ENCODE measurements at regions not wholly inside any gene's neighbourhood (a gene's known extent, or its start where the extent isn't known, plus 50 kb on each side); places are given as distances from the start of the nearest gene placed in this dataset.

DNA sequence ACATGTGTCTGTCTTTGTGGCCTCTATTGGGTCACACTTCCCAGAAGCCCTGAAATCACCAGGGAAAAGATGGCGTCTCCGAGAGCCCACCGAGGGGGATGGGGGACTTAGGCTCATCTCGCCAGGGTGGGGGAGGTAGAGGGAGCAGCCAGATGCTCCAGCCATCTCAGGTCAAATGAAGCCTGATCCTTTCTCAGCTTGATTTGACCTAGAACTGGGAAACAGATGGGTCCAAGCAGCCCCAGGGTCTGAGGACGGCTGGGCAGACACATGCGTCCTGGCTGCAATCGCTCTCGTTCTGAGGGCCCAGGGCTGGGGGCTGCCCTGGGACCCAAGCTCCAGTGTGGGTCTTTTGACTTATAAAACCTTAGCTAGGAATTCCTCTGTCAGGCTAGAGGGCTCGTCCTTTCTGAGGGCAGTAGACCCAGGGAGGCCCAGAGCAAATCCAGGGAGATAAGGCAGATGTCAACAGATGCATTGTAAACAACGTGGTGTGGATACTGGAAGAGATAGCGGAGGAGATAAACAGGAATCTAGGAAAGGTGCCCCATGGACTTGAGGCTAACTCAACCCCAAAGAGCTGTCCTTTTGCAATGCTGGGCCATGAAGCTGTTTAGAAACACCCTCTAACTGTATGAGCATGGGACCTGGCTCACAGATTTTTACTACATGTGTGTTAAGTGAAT is 127.7 kb downstream of the MYCN start:
- TF ChIP-seq, protein P1, sequence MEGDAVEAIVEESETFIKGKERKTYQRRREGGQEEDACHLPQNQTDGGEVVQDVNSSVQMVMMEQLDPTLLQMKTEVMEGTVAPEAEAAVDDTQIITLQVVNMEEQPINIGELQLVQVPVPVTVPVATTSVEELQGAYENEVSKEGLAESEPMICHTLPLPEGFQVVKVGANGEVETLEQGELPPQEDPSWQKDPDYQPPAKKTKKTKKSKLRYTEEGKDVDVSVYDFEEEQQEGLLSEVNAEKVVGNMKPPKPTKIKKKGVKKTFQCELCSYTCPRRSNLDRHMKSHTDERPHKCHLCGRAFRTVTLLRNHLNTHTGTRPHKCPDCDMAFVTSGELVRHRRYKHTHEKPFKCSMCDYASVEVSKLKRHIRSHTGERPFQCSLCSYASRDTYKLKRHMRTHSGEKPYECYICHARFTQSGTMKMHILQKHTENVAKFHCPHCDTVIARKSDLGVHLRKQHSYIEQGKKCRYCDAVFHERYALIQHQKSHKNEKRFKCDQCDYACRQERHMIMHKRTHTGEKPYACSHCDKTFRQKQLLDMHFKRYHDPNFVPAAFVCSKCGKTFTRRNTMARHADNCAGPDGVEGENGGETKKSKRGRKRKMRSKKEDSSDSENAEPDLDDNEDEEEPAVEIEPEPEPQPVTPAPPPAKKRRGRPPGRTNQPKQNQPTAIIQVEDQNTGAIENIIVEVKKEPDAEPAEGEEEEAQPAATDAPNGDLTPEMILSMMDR (conservative IDR thresholded peaks at IDR 0.05; ENCODE audit: low read length) = no peak
- no peak for TF ChIP-seq EZH2phosphoT487 (IDR thresholded peaks at IDR 0.05; ENCODE audit: borderline replicate concordance)
- Histone ChIP-seq H3K9me3 (ENCODE audit: insufficient read depth, low read depth, low read length) (peaks cover 11% of the 10 kb centered on the region; the same call in 1 of the 2 replicates), H3K36me3 (ENCODE audit: insufficient read depth, low read length) (no peaks in the 10 kb centered on the region), H3K4me1 (ENCODE audit: insufficient read depth, low read length, poor library complexity, severe bottlenecking) (no peaks in the 10 kb centered on the region), H3F3A (ENCODE audit: low read depth) (no peaks in the 10 kb centered on the region), H3K79me2 (ENCODE audit: insufficient read depth, low read length) (no peaks in the 10 kb centered on the region), H4K20me1 (ENCODE audit: insufficient read depth, low read length, poor library complexity, severe bottlenecking) (no peaks in the 10 kb centered on the region), H3K9ac (ENCODE audit: low read depth, low read length, poor library complexity, severe bottlenecking) (no peak overlapping the region), H3K4me2 (ENCODE audit: low read depth, low read length, poor library complexity, severe bottlenecking) (no peak overlapping the region), H3K4me3 (ENCODE audit: low read length, poor library complexity, severe bottlenecking) (no peak overlapping the region), H2AFZ (ENCODE audit: low read length) (no peak overlapping the region), H3K27me3 (ENCODE audit: insufficient read depth, low read length, poor library complexity, severe bottlenecking) (peaks cover 6% of the 10 kb centered on the region), H3K9me2 (replicated peaks; ENCODE audit: low read depth, low read length) (no peaks in the 10 kb centered on the region)

DNA sequence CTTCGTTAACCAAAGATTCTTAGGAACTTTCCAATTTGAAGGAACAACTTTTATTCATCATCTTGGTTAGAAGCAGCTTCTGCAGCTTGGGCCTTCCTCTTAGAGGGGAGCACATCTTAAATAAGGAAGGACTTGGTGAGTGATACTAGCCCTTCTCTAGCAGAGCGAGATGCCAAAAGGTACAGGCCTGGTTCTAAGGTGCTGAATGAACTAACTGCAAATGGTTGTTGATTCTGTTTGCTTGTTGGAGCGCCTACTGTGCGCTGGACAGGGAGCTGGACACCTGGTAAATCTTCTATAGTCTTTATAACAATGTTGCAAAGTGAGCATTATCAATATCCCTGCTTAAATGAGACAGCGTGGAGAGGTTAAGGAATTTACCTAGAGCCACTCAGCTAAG is 127.1 kb downstream of the MYCN start:
- Histone ChIP-seq H3K4me3 (ENCODE audit: low read length, poor library complexity, severe bottlenecking) (no peak overlapping the region), H3K9me3 (ENCODE audit: insufficient read depth, low read depth, low read length) (peaks cover 15% of the 10 kb centered on the region; the same call in 1 of the 2 replicates), H3F3A (ENCODE audit: low read depth) (no peaks in the 10 kb centered on the region), H3K9ac (ENCODE audit: low read depth, low read length, poor library complexity, severe bottlenecking) (no peak overlapping the region), H4K20me1 (ENCODE audit: insufficient read depth, low read length, poor library complexity, severe bottlenecking) (no peaks in the 10 kb centered on the region), H3K79me2 (ENCODE audit: insufficient read depth, low read length) (no peaks in the 10 kb centered on the region), H3K4me1 (ENCODE audit: insufficient read depth, low read length, poor library complexity, severe bottlenecking) (no peaks in the 10 kb centered on the region), H3K36me3 (ENCODE audit: insufficient read depth, low read length) (no peaks in the 10 kb centered on the region), H3K27me3 (ENCODE audit: insufficient read depth, low read length, poor library complexity, severe bottlenecking) (peaks cover 6% of the 10 kb centered on the region), H2AFZ (ENCODE audit: low read length) (no peak overlapping the region), H3K9me2 (replicated peaks; ENCODE audit: low read depth, low read length) (no peaks in the 10 kb centered on the region), H3K4me2 (ENCODE audit: low read depth, low read length, poor library complexity, severe bottlenecking) (no peak overlapping the region)
- TF ChIP-seq, protein P1 (conservative IDR thresholded peaks at IDR 0.05; ENCODE audit: low read length) = no peak
- no peak for TF ChIP-seq EZH2phosphoT487 (IDR thresholded peaks at IDR 0.05; ENCODE audit: borderline replicate concordance)

DNA sequence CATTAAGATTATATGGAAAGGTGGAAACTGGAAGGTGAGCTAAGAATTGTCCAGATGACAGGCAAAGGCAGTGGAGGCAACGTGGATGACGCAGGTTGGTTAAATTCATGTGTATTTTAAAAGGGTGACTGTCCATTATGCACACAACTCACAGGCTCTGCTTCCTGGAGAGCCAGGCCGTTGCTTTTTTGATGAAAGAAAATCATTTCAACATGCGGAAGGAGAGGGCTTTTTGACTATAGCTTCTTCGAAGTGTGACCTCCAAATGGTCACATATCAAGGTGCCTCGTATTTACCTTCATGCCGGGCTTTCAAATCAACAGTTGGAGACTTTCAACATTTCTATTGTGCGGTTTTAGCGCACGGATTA is 126.7 kb downstream of the MYCN start:
- TF ChIP-seq EZH2phosphoT487 (IDR thresholded peaks at IDR 0.05; ENCODE audit: borderline replicate concordance) = no peak
- TF ChIP-seq, protein P1 (conservative IDR thresholded peaks at IDR 0.05; ENCODE audit: low read length) = no peak
- Histone ChIP-seq H3K79me2 (ENCODE audit: insufficient read depth, low read length) (no peaks in the 10 kb centered on the region), H3K4me3 (ENCODE audit: low read length, poor library complexity, severe bottlenecking) (no peak overlapping the region), H2AFZ (ENCODE audit: low read length) (no peak overlapping the region), H4K20me1 (ENCODE audit: insufficient read depth, low read length, poor library complexity, severe bottlenecking) (no peaks in the 10 kb centered on the region), H3K9ac (ENCODE audit: low read depth, low read length, poor library complexity, severe bottlenecking) (no peak overlapping the region), H3K4me2 (ENCODE audit: low read depth, low read length, poor library complexity, severe bottlenecking) (no peak overlapping the region), H3K4me1 (ENCODE audit: insufficient read depth, low read length, poor library complexity, severe bottlenecking) (no peaks in the 10 kb centered on the region), H3K9me2 (replicated peaks; ENCODE audit: low read depth, low read length) (no peaks in the 10 kb centered on the region), H3F3A (ENCODE audit: low read depth) (no peaks in the 10 kb centered on the region), H3K36me3 (ENCODE audit: insufficient read depth, low read length) (no peaks in the 10 kb centered on the region), H3K9me3 (ENCODE audit: insufficient read depth, low read depth, low read length) (peaks cover 15% of the 10 kb centered on the region; the same call in 1 of the 2 replicates), H3K27me3 (ENCODE audit: insufficient read depth, low read length, poor library complexity, severe bottlenecking) (peaks cover 6% of the 10 kb centered on the region)
